Keratinocyte (primary cell): ENCODE measurements at regions not wholly inside any gene's neighbourhood (a gene's known extent, or its start where the extent isn't known, plus 50 kb on each side); places are given as distances from the start of the nearest gene placed in this dataset.

ENCODE experiments used
- DNase-seq: peaks from one replicate; pipeline ENCODE4 v3.0.0-alpha.2; 2011; ENCODE audit warnings: low read depth, missing footprints, low spot score
- FAIRE-seq: peaks from 2 replicates; lab custom pipeline; 2011; peaks lifted over from hg19 to GRCh38; lab: Jason Lieb, UNC
- H2AFZ ChIP-seq: 2 replicates; pipeline ENCODE4 v1.6.0; 2012; ENCODE audit warnings: low read length, control low read depth, inconsistent platforms; ENCODE audit not compliant: control insufficient read depth
- H3K27ac ChIP-seq: 2 replicates; pipeline ENCODE4 v1.5.1; 2011; ENCODE audit warnings: low read length; ENCODE audit not compliant: control insufficient read depth, insufficient read depth
- H3K27me3 ChIP-seq: 3 replicates; pipeline ENCODE4 v1.6.0; 2011; ENCODE audit warnings: low read length; ENCODE audit not compliant: control insufficient read depth, insufficient read depth; ENCODE audit errors: extremely low read depth
- H3K36me3 ChIP-seq, 2 experiments: 2 replicates in 1 of 2; 3 replicates in 1 of 2; pipeline ENCODE4 v1.5.1; 2011; ENCODE audit warnings: low read length in 2 of 2, mild to moderate bottlenecking in 1 of 2; ENCODE audit not compliant: control insufficient read depth in 2 of 2, insufficient read depth in 2 of 2; ENCODE audit errors: extremely low read depth in 1 of 2
- H3K4me1 ChIP-seq: 3 replicates; pipeline ENCODE4 v1.5.1; 2011; ENCODE audit warnings: low read length; ENCODE audit not compliant: control insufficient read depth, insufficient read depth; ENCODE audit errors: extremely low read depth
- H3K4me2 ChIP-seq: 3 replicates; pipeline ENCODE4 v1.6.0; 2011; ENCODE audit warnings: low read depth, low read length; ENCODE audit not compliant: control insufficient read depth, insufficient read depth; ENCODE audit errors: extremely low read depth
- H3K4me3 ChIP-seq, 3 experiments: fragments of 200-600 bp in 1 of 3; sonication (generic) in 1 of 3; 2 replicates in 2 of 3; 3 replicates in 1 of 3; pipeline ENCODE4 v1.5.1; 2011 to 2016; ENCODE audit warnings: low read length in 3 of 3, mild to moderate bottlenecking in 3 of 3, control low read depth in 2 of 3, inconsistent platforms in 1 of 3, low read depth in 1 of 3, mixed read lengths in 1 of 3, mixed run types in 1 of 3, moderate library complexity in 1 of 3; ENCODE audit not compliant: control insufficient read depth in 2 of 3, insufficient read depth in 2 of 3; ENCODE audit errors: extremely low read depth in 1 of 3
- H3K79me2 ChIP-seq: 2 replicates; pipeline ENCODE4 v1.6.0; 2012; ENCODE audit warnings: low read length; ENCODE audit not compliant: control insufficient read depth, insufficient read depth
- H3K9ac ChIP-seq: 3 replicates; pipeline ENCODE4 v1.6.0; 2011; ENCODE audit warnings: low read length; ENCODE audit not compliant: control insufficient read depth, insufficient read depth; ENCODE audit errors: extremely low read depth
- H3K9me1 ChIP-seq: 3 replicates; pipeline ENCODE4 v1.6.0; 2011; ENCODE audit warnings: low read length; ENCODE audit not compliant: control insufficient read depth, insufficient read depth; ENCODE audit errors: extremely low read depth
- H3K9me3 ChIP-seq: 2 replicates; pipeline ENCODE4 v1.5.1; 2012; ENCODE audit warnings: low read depth, low read length; ENCODE audit not compliant: control insufficient read depth
- H4K20me1 ChIP-seq: 3 replicates; pipeline ENCODE4 v1.6.0; 2011; ENCODE audit warnings: low read length; ENCODE audit not compliant: control insufficient read depth, insufficient read depth; ENCODE audit errors: extremely low read depth
- EZH2 ChIP-seq: IDR thresholded peaks from one replicate; pipeline ENCODE4 v1.6.1; 2012; ENCODE audit warnings: inconsistent platforms, mild to moderate bottlenecking, low read length, moderate library complexity
- dilution Hi-C: fragments of 300-500 bp; cut with MboI; formaldehyde crosslinking; loops from one replicate; pipeline ENCODE4 v1.7.0; 2020; ENCODE audit warnings: low sequenced_read_pairs; ENCODE audit not compliant: extremely low pct_ligation_motif_present
- TF ChIP-seq, protein P1 (sequence below), 3 experiments: IDR thresholded peaks in 1 of 3; conservative IDR thresholded peaks in 1 of 3; optimal IDR thresholded peaks in 1 of 3; 2 replicates in 2 of 3; 3 replicates in 1 of 3; pipeline versions ENCODE3 to v1.5.1; 2011; ENCODE audit warnings: low read length in 3 of 3, mild to moderate bottlenecking in 3 of 3, moderate library complexity in 2 of 3, control low read depth in 1 of 3, inconsistent platforms in 1 of 3; ENCODE audit not compliant: insufficient read depth in 2 of 3; ENCODE audit errors: extremely low read depth in 1 of 3

- no peak for TF ChIP-seq EZH2
- TF ChIP-seq, protein P1, sequence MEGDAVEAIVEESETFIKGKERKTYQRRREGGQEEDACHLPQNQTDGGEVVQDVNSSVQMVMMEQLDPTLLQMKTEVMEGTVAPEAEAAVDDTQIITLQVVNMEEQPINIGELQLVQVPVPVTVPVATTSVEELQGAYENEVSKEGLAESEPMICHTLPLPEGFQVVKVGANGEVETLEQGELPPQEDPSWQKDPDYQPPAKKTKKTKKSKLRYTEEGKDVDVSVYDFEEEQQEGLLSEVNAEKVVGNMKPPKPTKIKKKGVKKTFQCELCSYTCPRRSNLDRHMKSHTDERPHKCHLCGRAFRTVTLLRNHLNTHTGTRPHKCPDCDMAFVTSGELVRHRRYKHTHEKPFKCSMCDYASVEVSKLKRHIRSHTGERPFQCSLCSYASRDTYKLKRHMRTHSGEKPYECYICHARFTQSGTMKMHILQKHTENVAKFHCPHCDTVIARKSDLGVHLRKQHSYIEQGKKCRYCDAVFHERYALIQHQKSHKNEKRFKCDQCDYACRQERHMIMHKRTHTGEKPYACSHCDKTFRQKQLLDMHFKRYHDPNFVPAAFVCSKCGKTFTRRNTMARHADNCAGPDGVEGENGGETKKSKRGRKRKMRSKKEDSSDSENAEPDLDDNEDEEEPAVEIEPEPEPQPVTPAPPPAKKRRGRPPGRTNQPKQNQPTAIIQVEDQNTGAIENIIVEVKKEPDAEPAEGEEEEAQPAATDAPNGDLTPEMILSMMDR (optimal IDR thresholded peaks at IDR 0.05 in 1 of 3, IDR thresholded peaks at IDR 0.05 in 1 of 3, conservative IDR thresholded peaks at IDR 0.05 in 1 of 3; ENCODE audit: extremely low read depth in 1 of 3, insufficient read depth in 2 of 3, low read length in 3 of 3), result peak; percentile 36 to 64 (median 59)
- no peak for FAIRE-seq
- H3K4me1 ChIP-seq, result no peaks in the 10 kb centered on the region
- no peak for DNase-seq
- H3K9me1 ChIP-seq, result no peaks in the 10 kb centered on the region
- dilution Hi-C loops, result no loop called here
- no peak overlapping the region for H3K9ac ChIP-seq
- H3K27me3 ChIP-seq, result no peaks in the 10 kb centered on the region
- no peak overlapping the region for H3K4me2 ChIP-seq
- H3K9me3 ChIP-seq, result no peaks in the 10 kb centered on the region
- no peaks in the 10 kb centered on the region for H3K79me2 ChIP-seq
- no peaks in the 10 kb centered on the region for H4K20me1 ChIP-seq
- no peak overlapping the region for H2AFZ ChIP-seq
- H3K4me3 ChIP-seq, result no peak overlapping the region
- H3K36me3 ChIP-seq, result no peaks in the 10 kb centered on the region
- no peak overlapping the region for H3K27ac ChIP-seq
Observed at GRCh38 chr13:97574926-97575325, 141.0 kb downstream of the RAP2A start.

- no peak for DNase-seq
- TF ChIP-seq EZH2, result no peak
- TF ChIP-seq, protein P1 (optimal IDR thresholded peaks at IDR 0.05 in 1 of 3, IDR thresholded peaks at IDR 0.05 in 1 of 3, conservative IDR thresholded peaks at IDR 0.05 in 1 of 3; ENCODE audit: extremely low read depth in 1 of 3, insufficient read depth in 2 of 3, low read length in 3 of 3), result no peak
- no peak for FAIRE-seq
- H3K27ac ChIP-seq, result no peak overlapping the region
- H3K79me2 ChIP-seq, result no peaks in the 10 kb centered on the region
- dilution Hi-C loops, result no loop called here
- H3K9me3 ChIP-seq, result no peaks in the 10 kb centered on the region
- no peaks in the 10 kb centered on the region for H4K20me1 ChIP-seq
- H3K36me3 ChIP-seq, result no peaks in the 10 kb centered on the region
- H2AFZ ChIP-seq, result no peak overlapping the region
- H3K9ac ChIP-seq, result no peak overlapping the region
- H3K4me3 ChIP-seq, result no peak overlapping the region
- H3K9me1 ChIP-seq, result no peaks in the 10 kb centered on the region
- no peaks in the 10 kb centered on the region for H3K4me1 ChIP-seq
- H3K27me3 ChIP-seq, result no peaks in the 10 kb centered on the region
- H3K4me2 ChIP-seq, result no peak overlapping the region
Observed at GRCh38 chr13:97577026-97577425, 143.1 kb downstream of the RAP2A start.
